ENCODE measurements at regions not wholly inside any gene's neighbourhood (a gene's known extent, or its start where the extent isn't known, plus 50 kb on each side); places are given as distances from the start of the nearest gene placed in this dataset.

- WGBS, 2 experiments (ENCODE audit: insufficient coverage in 1 of 2, insufficient read length in 1 of 2) = 88 to 89% methylated on average over 1 of the region's 1 CpG
- H3K4me1 ChIP-seq (ENCODE audit: control insufficient read depth, insufficient read depth, low read length) = no peaks in the 10 kb centered on the region
- Mint-ChIP-seq H3K36me3 (ENCODE audit: low read depth) (no peaks in the 10 kb centered on the region), H3K9me3 (no peaks in the 10 kb centered on the region), H3K27ac (no peak overlapping the region), H3K4me3 (no peak overlapping the region), H3K4me1 (no peaks in the 10 kb centered on the region), H3K27me3 (ENCODE audit: insufficient read depth) (no peaks in the 10 kb centered on the region)
- no peak overlapping the region for H3K4me3 ChIP-seq (ENCODE audit: low read length)
- H3K27ac ChIP-seq (ENCODE audit: low read depth, low read length) = no peak overlapping the region
- TF ChIP-seq CTCF (conservative IDR thresholded peaks at IDR 0.05) = no peak
- no peak for DNase-seq
- H3K36me3 ChIP-seq (ENCODE audit: control insufficient read depth, insufficient read depth, low read length) = no peaks in the 10 kb centered on the region
- no peak overlapping the region for H3K9ac ChIP-seq (ENCODE audit: extremely low read depth, low read length, poor library complexity, severe bottlenecking)
- no peaks in the 10 kb centered on the region for H3K9me3 ChIP-seq (ENCODE audit: control insufficient read depth, low read length)
- H3K27me3 ChIP-seq (ENCODE audit: control insufficient read depth, insufficient read depth, low read length, poor library complexity, severe bottlenecking) = no peaks in the 10 kb centered on the region
Observed at GRCh38 chr13:70275841-70276240, 167.6 kb upstream of the KLHL1 start.

- peak; percentile 49 for DNase-seq
- Mint-ChIP-seq H3K9me3 (no peaks in the 10 kb centered on the region), H3K36me3 (ENCODE audit: low read depth) (no peaks in the 10 kb centered on the region), H3K4me3 (no peak overlapping the region), H3K27me3 (ENCODE audit: insufficient read depth) (no peaks in the 10 kb centered on the region), H3K4me1 (no peaks in the 10 kb centered on the region), H3K27ac (no peak overlapping the region)
- Histone ChIP-seq H3K4me3 (ENCODE audit: low read length) (no peak overlapping the region), H3K9ac (ENCODE audit: extremely low read depth, low read length, poor library complexity, severe bottlenecking) (no peak overlapping the region), H3K9me3 (ENCODE audit: control insufficient read depth, low read length) (no peaks in the 10 kb centered on the region), H3K36me3 (ENCODE audit: control insufficient read depth, insufficient read depth, low read length) (no peaks in the 10 kb centered on the region), H3K27me3 (ENCODE audit: control insufficient read depth, insufficient read depth, low read length, poor library complexity, severe bottlenecking) (no peaks in the 10 kb centered on the region), H3K27ac (ENCODE audit: low read depth, low read length) (no peak overlapping the region), H3K4me1 (ENCODE audit: control insufficient read depth, insufficient read depth, low read length) (no peaks in the 10 kb centered on the region)
- 93 to 98% methylated on average over 11 to 22 of the region's 22 CpGs for WGBS, 2 experiments (ENCODE audit: insufficient coverage in 1 of 2, insufficient read length in 1 of 2)
- TF ChIP-seq CTCF (conservative IDR thresholded peaks at IDR 0.05) = no peak
Observed at GRCh38 chr13:70255406-70255991, 147.2 kb upstream of the KLHL1 start.

- Histone ChIP-seq H3K4me1 (ENCODE audit: control insufficient read depth, insufficient read depth, low read length) (peaks cover 4% of the 10 kb centered on the region), H3K9ac (ENCODE audit: extremely low read depth, low read length, poor library complexity, severe bottlenecking) (no peak overlapping the region), H3K36me3 (ENCODE audit: control insufficient read depth, insufficient read depth, low read length) (no peaks in the 10 kb centered on the region), H3K27me3 (ENCODE audit: control insufficient read depth, insufficient read depth, low read length, poor library complexity, severe bottlenecking) (no peaks in the 10 kb centered on the region), H3K4me3 (ENCODE audit: low read length) (no peak overlapping the region), H3K27ac (ENCODE audit: low read depth, low read length) (no peak overlapping the region), H3K9me3 (ENCODE audit: control insufficient read depth, low read length) (no peaks in the 10 kb centered on the region)
- Mint-ChIP-seq H3K9me3 (no peaks in the 10 kb centered on the region), H3K36me3 (ENCODE audit: low read depth) (no peaks in the 10 kb centered on the region), H3K27ac (no peak overlapping the region), H3K4me3 (no peak overlapping the region), H3K4me1 (peaks cover 11% of the 10 kb centered on the region), H3K27me3 (ENCODE audit: insufficient read depth) (no peaks in the 10 kb centered on the region)
- no peak for DNase-seq
- WGBS, 2 experiments (ENCODE audit: insufficient coverage in 1 of 2, insufficient read length in 1 of 2) = 87% methylated on average over 1 of the region's 1 CpG; no CpG with 5 or more reads in 1 of the 2 experiments
- TF ChIP-seq CTCF (conservative IDR thresholded peaks at IDR 0.05) = no peak
Observed at GRCh38 chr13:70253834-70254233, 145.6 kb upstream of the KLHL1 start.

Measured in endodermal cell (in vitro differentiated cells).